Prostate gland (tissue), 2 donors: ENCODE measurements at regions not wholly inside any gene's neighbourhood (a gene's known extent, or its start where the extent isn't known, plus 50 kb on each side); places are given as distances from the start of the nearest gene placed in this dataset.

Experiments used
- CTCF ChIP-seq, 4 experiments: fragments of 200-600 bp in 2 of 4; fragments of 450-650 bp in 2 of 4; sonication (generic) in 2 of 4; IDR thresholded peaks; 1 replicate in 3 of 4; 2 replicates in 1 of 4; pipeline ENCODE4 v1.5.1; 2016 to 2019; ENCODE audit warnings: antibody characterized with exemption in 4 of 4, mild to moderate bottlenecking in 2 of 4, moderate library complexity in 2 of 4
- POLR2A ChIP-seq: fragments of 450-650 bp; IDR thresholded peaks from one replicate; pipeline ENCODE4 v1.6.1; 2016; ENCODE audit warnings: antibody characterized with exemption, mild to moderate bottlenecking
- POLR2AphosphoS5 ChIP-seq: sonication (generic); formaldehyde crosslinking; IDR thresholded peaks from one replicate; pipeline ENCODE4 v1.6.1; 2017; ENCODE audit warnings: antibody characterized with exemption

- TF ChIP-seq CTCF (IDR thresholded peaks at IDR 0.05) (no peak), POLR2AphosphoS5 (no peak), POLR2A (no peak)
Observed at GRCh38 chr1:38440402-38440801, 393.8 kb upstream of the POU3F1 start.
